ACC112 (cell line): ENCODE measurements at regions not wholly inside any gene's neighbourhood (a gene's known extent, or its start where the extent isn't known, plus 50 kb on each side); places are given as distances from the start of the nearest gene placed in this dataset.

Source experiments
- H2AFZ ChIP-seq: fragments of 200-600 bp; sonication (generic); one replicate; pipeline ENCODE4 v1.6.0; 2017; ENCODE audit warnings: antibody characterized with exemption, low read length; ENCODE audit not compliant: unreplicated experiment
- H3K27ac ChIP-seq: fragments of 200-600 bp; sonication (generic); 2 replicates; pipeline ENCODE4 v1.5.1; 2014; ENCODE audit warnings: low read depth, mild to moderate bottlenecking, antibody characterized with exemption, low read length, moderate library complexity
- H3K27me3 ChIP-seq: fragments of 200-600 bp; sonication (generic); 2 replicates; pipeline ENCODE4 v1.6.1; 2014; ENCODE audit warnings: mild to moderate bottlenecking, antibody characterized with exemption, low read length, moderate library complexity, mixed read lengths; ENCODE audit not compliant: insufficient read depth
- H3K36me3 ChIP-seq: fragments of 200-600 bp; sonication (generic); 2 replicates; pipeline ENCODE4 v1.6.1; 2016; ENCODE audit warnings: mild to moderate bottlenecking, antibody characterized with exemption, low read length, moderate library complexity, mixed read lengths; ENCODE audit not compliant: insufficient read depth
- H3K4me1 ChIP-seq: fragments of 200-600 bp; sonication (generic); one replicate; pipeline ENCODE4 v1.6.1; 2016; ENCODE audit warnings: low read length, mixed read lengths; ENCODE audit not compliant: insufficient read depth, unreplicated experiment, control insufficient read depth
- H3K4me3 ChIP-seq: fragments of 200-600 bp; sonication (generic); 2 replicates; pipeline ENCODE4 v1.5.1; 2014; ENCODE audit warnings: mild to moderate bottlenecking, low read depth, low read length
- H3K79me2 ChIP-seq: fragments of 200-600 bp; sonication (generic); one replicate; pipeline ENCODE4 v1.6.0; 2016; ENCODE audit warnings: low read length; ENCODE audit not compliant: control insufficient read depth, unreplicated experiment, insufficient read depth

DNA sequence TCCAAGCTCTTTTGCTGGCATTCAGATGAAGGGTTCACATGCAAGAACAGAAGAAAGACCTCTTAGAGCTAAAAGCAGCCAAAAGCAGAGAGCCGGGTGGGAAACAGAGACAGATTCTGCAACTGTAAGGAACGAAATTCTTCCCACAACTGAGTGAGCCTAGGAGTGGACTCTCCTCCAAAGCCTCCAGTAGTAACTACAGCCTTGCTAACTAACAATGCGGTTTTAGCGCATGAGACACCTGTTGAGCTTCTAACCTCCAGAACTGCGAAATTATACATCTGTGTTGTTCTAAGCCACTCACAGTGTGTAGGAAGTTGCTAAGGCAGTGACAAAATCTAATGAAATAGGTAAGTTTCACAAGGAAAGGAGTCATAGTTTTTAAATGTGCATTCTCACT is 98.1 kb upstream of the SLITRK1 start:
- Histone ChIP-seq H2AFZ (no peak overlapping the region), H3K36me3 (no peaks in the 10 kb centered on the region), H3K4me3 (no peak overlapping the region), H3K4me1 (no peaks in the 10 kb centered on the region), H3K79me2 (no peaks in the 10 kb centered on the region), H3K27me3 (no peaks in the 10 kb centered on the region), H3K27ac (no peak overlapping the region)

DNA sequence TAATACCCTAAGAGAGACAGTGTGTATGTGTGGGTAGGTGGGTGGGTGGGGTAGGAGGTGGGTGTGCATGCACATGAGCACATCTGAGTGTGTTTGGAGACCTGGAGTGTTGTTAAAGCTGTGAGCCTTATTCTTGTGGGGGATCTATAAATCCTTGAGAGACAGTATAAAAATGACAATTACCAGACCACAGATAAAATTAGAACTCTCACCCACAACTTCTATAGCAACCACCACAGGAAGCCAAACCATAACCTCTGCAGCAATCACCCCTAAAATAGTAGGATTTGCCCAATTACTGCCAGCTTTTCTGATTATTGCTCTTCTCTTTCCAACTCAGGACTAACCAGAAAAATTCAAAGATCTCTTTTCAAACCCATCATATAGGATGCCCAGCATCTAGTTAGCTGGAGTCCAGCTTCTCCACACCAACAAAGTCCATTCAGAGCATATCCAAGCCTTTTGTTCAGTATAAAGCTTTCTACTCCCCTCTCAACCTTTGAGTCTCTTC is 93.4 kb upstream of the SLITRK1 start:
- Histone ChIP-seq H3K79me2 (no peaks in the 10 kb centered on the region), H3K4me1 (no peaks in the 10 kb centered on the region), H3K4me3 (no peak overlapping the region), H3K36me3 (no peaks in the 10 kb centered on the region), H3K27me3 (no peaks in the 10 kb centered on the region), H3K27ac (no peak overlapping the region), H2AFZ (no peak overlapping the region)

DNA sequence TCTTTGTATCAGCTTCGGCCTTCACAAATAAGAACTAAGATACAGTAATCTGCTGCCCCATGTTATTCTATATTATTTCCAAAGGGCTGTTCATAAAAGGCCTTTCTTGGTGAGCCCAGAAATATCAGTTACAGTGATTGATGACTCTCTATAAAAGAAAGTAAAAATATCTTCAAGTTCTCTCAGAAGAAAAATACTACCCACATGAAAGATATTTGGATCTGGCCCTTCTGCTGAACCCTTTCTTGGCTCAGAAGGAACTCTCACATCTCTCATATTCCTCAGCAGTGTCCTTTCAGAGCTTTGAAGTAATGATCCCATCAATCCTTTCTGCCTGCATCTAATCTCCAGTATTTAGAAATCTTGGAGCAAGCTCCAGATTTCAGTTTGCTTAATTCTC is 76.3 kb upstream of the SLITRK1 start:
- Histone ChIP-seq H3K79me2 (no peaks in the 10 kb centered on the region), H3K36me3 (no peaks in the 10 kb centered on the region), H3K4me3 (no peak overlapping the region), H3K27me3 (no peaks in the 10 kb centered on the region), H3K4me1 (no peaks in the 10 kb centered on the region), H2AFZ (no peak overlapping the region), H3K27ac (no peak overlapping the region)

DNA sequence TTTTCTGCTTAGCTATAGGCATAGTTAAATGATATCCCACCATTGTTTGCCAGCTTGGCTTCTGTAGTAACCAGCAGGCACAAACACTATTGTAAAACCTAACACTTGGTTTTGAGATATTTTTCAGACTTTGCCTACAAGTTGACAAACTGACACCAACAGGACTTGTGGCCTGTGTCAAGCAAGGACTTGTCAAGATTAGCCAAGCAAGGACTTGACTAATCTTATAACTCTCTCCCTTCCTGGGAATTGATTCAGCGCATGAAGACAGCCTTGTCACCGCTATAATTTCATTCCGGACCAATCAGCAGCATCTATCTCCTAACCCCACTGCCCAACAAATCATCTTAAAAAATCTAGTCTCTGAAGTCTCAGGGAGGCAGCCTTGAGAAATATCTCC is 72.7 kb upstream of the SLITRK1 start:
- Histone ChIP-seq H3K4me1 (no peaks in the 10 kb centered on the region), H3K27ac (no peak overlapping the region), H3K4me3 (no peak overlapping the region), H2AFZ (no peak overlapping the region), H3K27me3 (no peaks in the 10 kb centered on the region), H3K79me2 (no peaks in the 10 kb centered on the region), H3K36me3 (no peaks in the 10 kb centered on the region)

DNA sequence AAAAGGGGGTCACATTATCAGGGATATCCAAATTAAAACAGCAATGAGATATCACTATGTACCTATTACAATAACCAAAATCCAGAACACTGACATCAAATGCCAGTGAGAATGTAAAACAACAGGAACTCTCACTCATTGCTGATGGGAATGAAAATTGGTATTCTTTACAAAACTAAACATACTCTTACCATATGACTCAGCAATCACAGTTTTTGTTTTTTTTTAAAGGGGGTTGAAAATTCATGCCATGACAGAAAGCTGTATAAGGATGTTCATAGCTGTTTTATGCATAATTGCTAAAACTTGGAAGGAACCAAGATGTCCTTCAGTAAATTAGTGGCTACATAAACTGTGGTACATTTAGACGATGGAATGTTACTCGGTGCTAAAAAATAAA is 71.6 kb upstream of the SLITRK1 start:
- no peaks in the 10 kb centered on the region for H3K79me2 ChIP-seq
- H3K4me3 ChIP-seq, result no peak overlapping the region
- no peaks in the 10 kb centered on the region for H3K27me3 ChIP-seq
- no peak overlapping the region for H3K27ac ChIP-seq
- H3K36me3 ChIP-seq, result no peaks in the 10 kb centered on the region
- no peaks in the 10 kb centered on the region for H3K4me1 ChIP-seq
- H2AFZ ChIP-seq, result no peak overlapping the region

DNA sequence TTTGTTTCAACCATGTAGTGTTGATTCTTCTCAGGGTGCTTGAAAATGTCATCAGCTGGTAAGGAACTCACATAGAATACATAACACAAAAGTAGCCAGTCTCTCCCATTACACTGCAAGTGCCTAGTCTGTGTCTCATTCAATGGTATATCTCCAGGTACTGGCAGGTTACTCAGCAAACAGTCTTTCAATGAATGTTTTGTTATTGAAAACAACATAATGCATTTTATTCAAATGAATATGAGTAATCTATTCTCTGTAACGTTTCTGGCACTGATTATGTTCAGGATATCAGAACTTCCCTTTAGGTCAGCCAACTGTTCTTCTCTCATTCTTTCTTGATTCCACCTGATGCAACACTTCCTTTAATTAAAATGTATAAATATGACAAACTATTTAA is 68.0 kb upstream of the SLITRK1 start:
- H3K27me3 ChIP-seq, result no peaks in the 10 kb centered on the region
- H3K4me3 ChIP-seq, result no peak overlapping the region
- H3K27ac ChIP-seq, result no peak overlapping the region
- H2AFZ ChIP-seq, result no peak overlapping the region
- no peaks in the 10 kb centered on the region for H3K36me3 ChIP-seq
- no peaks in the 10 kb centered on the region for H3K79me2 ChIP-seq
- H3K4me1 ChIP-seq, result no peaks in the 10 kb centered on the region

DNA sequence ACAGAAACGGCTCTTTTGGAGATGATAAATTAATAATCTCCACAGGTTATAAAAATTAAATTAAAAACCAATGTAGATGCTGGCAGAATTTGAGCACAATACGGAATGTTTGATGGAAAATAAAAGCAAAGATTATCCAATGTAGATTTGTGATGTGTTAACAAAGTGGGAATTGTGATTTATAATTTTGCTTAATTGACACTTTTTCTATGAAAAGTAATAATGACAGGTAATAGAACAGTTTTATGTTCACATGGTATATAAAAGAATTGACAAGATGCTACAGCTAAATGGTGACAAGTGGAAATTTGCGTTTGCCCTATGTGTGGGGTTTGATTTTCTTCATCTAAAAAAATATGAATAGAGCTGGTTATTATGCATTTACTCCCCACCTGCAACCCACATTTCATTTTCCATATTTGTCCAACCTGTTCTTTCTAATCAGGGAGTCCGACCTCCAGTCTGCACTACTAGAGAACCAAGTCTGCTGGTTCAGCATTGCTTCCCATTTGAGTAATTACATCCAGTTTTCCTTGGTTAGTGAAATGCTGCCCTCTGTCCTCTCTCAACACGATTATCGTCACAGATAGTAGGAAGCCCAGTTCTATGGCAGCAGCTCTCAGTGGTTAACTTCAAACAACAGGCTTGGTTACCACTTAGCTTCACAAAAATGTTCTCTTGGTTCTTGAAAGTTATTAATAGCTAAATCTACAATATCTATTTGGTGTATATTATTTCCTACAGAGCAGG is 61.4 kb upstream of the SLITRK1 start:
- Histone ChIP-seq H3K79me2 (no peaks in the 10 kb centered on the region), H3K27ac (no peak overlapping the region), H3K4me1 (no peaks in the 10 kb centered on the region), H3K4me3 (no peak overlapping the region), H3K36me3 (no peaks in the 10 kb centered on the region), H3K27me3 (no peaks in the 10 kb centered on the region), H2AFZ (no peak overlapping the region)

DNA sequence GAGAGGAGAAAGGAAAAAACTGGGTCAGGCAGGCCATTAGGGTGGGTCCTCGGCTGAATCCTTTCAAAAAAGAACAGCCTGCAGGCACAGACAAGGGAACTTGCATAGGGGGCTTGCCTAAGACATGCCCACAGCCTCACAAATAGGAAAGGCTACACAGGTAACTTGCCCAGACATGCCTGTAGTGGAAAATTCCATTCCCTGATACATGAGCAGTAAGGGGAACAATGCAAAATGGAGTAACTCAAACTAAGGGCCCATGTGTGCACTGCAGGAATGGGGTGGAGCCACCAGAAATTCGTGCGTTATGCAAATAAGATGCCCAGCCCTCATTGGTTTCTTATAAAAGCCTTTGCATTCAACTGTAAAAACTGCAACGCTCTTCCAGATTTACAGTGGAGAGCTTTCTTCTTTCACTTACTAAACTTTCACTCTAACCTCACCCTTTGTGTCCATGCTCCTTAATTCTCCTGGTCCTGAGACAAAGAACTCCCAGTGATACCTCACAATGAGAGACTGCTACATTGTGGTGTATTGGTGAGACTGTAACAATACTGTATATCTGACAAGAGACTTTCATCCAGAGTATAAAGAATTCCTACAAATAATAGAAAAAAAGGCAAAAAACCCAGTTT is 59.5 kb upstream of the SLITRK1 start:
- H3K79me2 ChIP-seq, result no peaks in the 10 kb centered on the region
- H3K27me3 ChIP-seq, result no peaks in the 10 kb centered on the region
- H2AFZ ChIP-seq, result no peak overlapping the region
- no peaks in the 10 kb centered on the region for H3K36me3 ChIP-seq
- H3K4me1 ChIP-seq, result no peaks in the 10 kb centered on the region
- H3K4me3 ChIP-seq, result no peak overlapping the region
- H3K27ac ChIP-seq, result no peak overlapping the region

DNA sequence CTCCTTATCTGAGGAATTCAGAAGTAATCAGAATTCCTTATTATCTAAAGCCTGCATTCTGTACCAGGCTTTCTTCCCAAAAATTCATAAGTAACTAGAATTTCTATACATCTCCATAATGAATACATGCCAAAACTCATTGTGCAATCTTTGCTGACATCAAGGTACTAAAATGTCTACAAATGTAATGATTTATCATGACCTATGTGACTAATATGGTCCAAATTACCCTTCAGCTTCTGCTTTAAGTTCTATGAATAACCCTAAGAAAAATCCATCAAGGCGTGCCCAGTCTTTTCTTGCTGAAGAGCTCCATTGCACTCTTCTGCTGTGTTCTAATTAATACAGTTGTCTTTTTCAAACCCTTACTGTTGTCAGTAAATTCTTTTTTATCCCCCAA is 58.5 kb upstream of the SLITRK1 start:
- Histone ChIP-seq H3K27ac (no peak overlapping the region), H3K4me3 (no peak overlapping the region), H3K79me2 (no peaks in the 10 kb centered on the region), H2AFZ (no peak overlapping the region), H3K4me1 (no peaks in the 10 kb centered on the region), H3K36me3 (no peaks in the 10 kb centered on the region), H3K27me3 (no peaks in the 10 kb centered on the region)

DNA sequence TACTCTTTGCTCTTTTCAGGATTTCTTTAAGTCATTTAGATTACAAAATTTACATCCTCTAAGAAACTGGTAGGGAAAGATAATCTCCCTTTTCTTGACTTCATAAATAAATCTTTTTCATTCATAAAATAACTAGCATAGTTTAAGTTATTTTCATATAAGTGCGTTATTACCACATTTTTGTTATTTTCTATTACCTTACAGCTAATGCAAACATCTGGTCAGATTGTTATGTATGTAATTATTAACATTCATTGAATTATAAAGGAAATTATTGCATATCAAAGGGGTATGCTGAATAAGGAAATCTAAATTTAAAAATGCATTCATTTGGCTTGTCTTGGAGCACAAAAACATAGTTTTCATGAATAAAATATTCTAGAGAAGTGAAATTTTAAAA is 55.3 kb upstream of the SLITRK1 start:
- no peaks in the 10 kb centered on the region for H3K4me1 ChIP-seq
- H3K79me2 ChIP-seq, result no peaks in the 10 kb centered on the region
- H2AFZ ChIP-seq, result no peak overlapping the region
- no peak overlapping the region for H3K4me3 ChIP-seq
- H3K27ac ChIP-seq, result no peak overlapping the region
- no peaks in the 10 kb centered on the region for H3K36me3 ChIP-seq
- H3K27me3 ChIP-seq, result no peaks in the 10 kb centered on the region

DNA sequence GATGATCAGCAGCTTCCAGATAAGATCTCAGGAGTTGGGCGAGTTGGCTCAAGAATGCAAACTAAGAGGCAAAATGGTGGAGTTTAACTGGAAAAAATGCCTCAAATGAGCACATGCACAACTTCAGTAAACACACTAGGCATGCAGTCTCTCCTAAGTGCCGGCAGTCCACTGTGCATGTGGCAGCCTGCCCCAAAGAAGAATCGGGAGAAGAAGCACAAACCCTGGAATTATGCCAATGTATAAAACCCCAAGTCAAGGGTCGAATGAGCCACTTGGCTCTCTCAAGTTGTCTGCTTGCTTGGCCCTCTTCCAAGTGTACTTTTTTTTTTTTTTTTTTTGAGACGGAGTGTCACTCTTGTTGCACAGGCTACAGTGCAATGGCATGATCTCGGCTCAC is 53.3 kb upstream of the SLITRK1 start:
- no peak overlapping the region for H3K27ac ChIP-seq
- H2AFZ ChIP-seq, result no peak overlapping the region
- no peaks in the 10 kb centered on the region for H3K4me1 ChIP-seq
- H3K36me3 ChIP-seq, result no peaks in the 10 kb centered on the region
- H3K27me3 ChIP-seq, result no peaks in the 10 kb centered on the region
- no peak overlapping the region for H3K4me3 ChIP-seq
- H3K79me2 ChIP-seq, result no peaks in the 10 kb centered on the region
